ENCODE measurements at regions not wholly inside any gene's neighbourhood (a gene's known extent, or its start where the extent isn't known, plus 50 kb on each side); places are given as distances from the start of the nearest gene placed in this dataset.

DNA sequence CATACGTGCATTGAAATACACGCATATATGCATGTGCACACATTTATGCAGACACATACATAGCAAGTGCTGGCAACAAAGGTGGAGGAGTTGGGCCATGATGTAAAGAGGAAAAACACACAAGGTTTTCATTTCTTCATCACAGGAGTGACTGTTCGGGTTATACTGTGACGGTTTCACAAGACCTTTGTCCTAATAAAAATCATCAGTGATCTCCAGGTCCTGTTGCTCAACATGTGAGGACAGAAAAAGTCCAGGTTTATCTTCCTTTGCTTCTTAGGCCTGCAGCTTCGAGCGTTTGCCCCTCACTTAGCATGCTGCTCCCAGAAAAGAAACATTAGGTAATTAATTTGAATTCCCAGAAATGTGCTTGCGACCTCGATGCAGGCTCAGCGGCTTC is 1260.0 kb upstream of the TMEM132C start:
- TF ChIP-seq POLR2AphosphoS5 (IDR thresholded peaks at IDR 0.05; ENCODE audit: insufficient read depth, low read depth, low read length) (no peak), EZH2 (IDR thresholded peaks at IDR 0.05; ENCODE audit: borderline replicate concordance, low read depth, low read length, severe bottlenecking) (no peak)
- intact Hi-C loops (cut with micrococcal nuclease) (no loop called here), dilution Hi-C loops (cut with MboI; ENCODE audit: extremely low pct_ligation_motif_present, low sequenced_read_pairs) (no loop called here)
- no peaks in the 10 kb centered on the region for H3K27me3 ChIP-seq (ENCODE audit: control insufficient read depth in 2 of 2, insufficient read depth in 2 of 2, low read length in 2 of 2)
- no peak for DNase-seq (ENCODE audit: low read depth, low spot score)
- no peaks in the 10 kb centered on the region for H3K9me3 ChIP-seq (replicated peaks; ENCODE audit: control insufficient read depth, insufficient read depth, low read length)
- H3K9me1 ChIP-seq (replicated peaks; ENCODE audit: control insufficient read depth, extremely low read depth, insufficient read depth, low read length) = no peaks in the 10 kb centered on the region
- no peak for FAIRE-seq
- H2AFZ ChIP-seq (ENCODE audit: low read depth, low read length) = no peak overlapping the region
- ChIA-PET POLR2A (no interaction called here), CTCF (no interaction called here)
- H4K20me1 ChIP-seq (replicated peaks; ENCODE audit: control insufficient read depth, extremely low read depth, insufficient read depth, low read length) = no peaks in the 10 kb centered on the region
- H3K79me2 ChIP-seq (ENCODE audit: control insufficient read depth, insufficient read depth, low read length) = no peaks in the 10 kb centered on the region
- no peaks in the 10 kb centered on the region for H3K36me3 ChIP-seq (ENCODE audit: control insufficient read depth in 2 of 2, extremely low read depth in 1 of 2, insufficient read depth in 2 of 2, low read length in 2 of 2)
- no peak overlapping the region for H3K27ac ChIP-seq (ENCODE audit: insufficient read depth, low read depth, low read length)
- H3K4me3 ChIP-seq (replicated peaks in 1 of 3; ENCODE audit: insufficient read depth in 1 of 3, low read depth in 1 of 3, low read length in 3 of 3) = no peak overlapping the region
- no peak overlapping the region for H3K9ac ChIP-seq (replicated peaks; ENCODE audit: extremely low read depth, insufficient read depth, low read length)
- no TSS peak for BruUV-seq (replicated peaks)
- H3K4me1 ChIP-seq (ENCODE audit: control insufficient read depth, extremely low read depth, insufficient read depth, low read length) = no peaks in the 10 kb centered on the region
- H3K4me2 ChIP-seq (ENCODE audit: insufficient read depth, low read length) = no peak overlapping the region

DNA sequence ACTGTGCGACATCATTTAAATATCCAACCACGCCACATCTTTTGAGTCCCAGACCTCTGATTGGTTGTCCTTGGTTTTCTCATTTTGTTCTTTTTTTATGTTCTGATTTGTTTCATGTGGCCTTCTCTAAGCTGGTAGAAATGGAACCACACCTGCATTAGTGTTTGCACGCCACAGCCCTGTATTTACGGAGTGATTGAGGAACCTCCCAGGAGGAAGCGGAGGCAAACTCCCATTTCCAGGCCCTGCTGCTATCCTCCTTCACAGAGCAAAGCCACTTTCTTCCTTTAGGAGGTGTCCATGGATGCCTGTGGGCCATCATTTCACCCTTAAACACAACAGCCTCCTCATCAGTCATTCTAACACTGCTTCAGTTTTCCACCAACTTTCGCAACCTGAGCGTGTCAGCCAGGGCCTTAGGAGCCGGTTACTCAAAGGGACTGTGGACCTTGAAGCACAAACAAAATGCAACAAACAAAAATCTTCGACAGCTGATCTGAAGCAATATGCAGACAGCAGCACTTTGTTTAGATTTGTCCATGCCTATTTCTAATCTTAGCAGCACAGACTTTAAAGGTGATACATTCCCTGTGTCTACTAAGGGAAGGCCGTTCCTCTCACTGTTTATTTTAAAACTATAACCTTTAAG is 1258.1 kb upstream of the TMEM132C start:
- no peak overlapping the region for H3K27ac ChIP-seq (ENCODE audit: insufficient read depth, low read depth, low read length)
- H3K4me3 ChIP-seq (replicated peaks in 1 of 3; ENCODE audit: insufficient read depth in 1 of 3, low read depth in 1 of 3, low read length in 3 of 3) = no peak overlapping the region
- no peak overlapping the region for H3K4me2 ChIP-seq (ENCODE audit: insufficient read depth, low read length)
- dilution Hi-C loops (cut with MboI; ENCODE audit: extremely low pct_ligation_motif_present, low sequenced_read_pairs) = no loop called here
- H3K9ac ChIP-seq (replicated peaks; ENCODE audit: extremely low read depth, insufficient read depth, low read length) = no peak overlapping the region
- ChIA-PET POLR2A (no interaction called here), CTCF (no interaction called here)
- FAIRE-seq = no peak
- no peaks in the 10 kb centered on the region for H3K36me3 ChIP-seq (ENCODE audit: control insufficient read depth in 2 of 2, extremely low read depth in 1 of 2, insufficient read depth in 2 of 2, low read length in 2 of 2)
- no peaks in the 10 kb centered on the region for H3K9me3 ChIP-seq (replicated peaks; ENCODE audit: control insufficient read depth, insufficient read depth, low read length)
- H3K4me1 ChIP-seq (ENCODE audit: control insufficient read depth, extremely low read depth, insufficient read depth, low read length) = no peaks in the 10 kb centered on the region
- no peaks in the 10 kb centered on the region for H3K9me1 ChIP-seq (replicated peaks; ENCODE audit: control insufficient read depth, extremely low read depth, insufficient read depth, low read length)
- intact Hi-C loops (cut with micrococcal nuclease) = no loop called here
- no peak overlapping the region for H2AFZ ChIP-seq (ENCODE audit: low read depth, low read length)
- TF ChIP-seq, protein P1, sequence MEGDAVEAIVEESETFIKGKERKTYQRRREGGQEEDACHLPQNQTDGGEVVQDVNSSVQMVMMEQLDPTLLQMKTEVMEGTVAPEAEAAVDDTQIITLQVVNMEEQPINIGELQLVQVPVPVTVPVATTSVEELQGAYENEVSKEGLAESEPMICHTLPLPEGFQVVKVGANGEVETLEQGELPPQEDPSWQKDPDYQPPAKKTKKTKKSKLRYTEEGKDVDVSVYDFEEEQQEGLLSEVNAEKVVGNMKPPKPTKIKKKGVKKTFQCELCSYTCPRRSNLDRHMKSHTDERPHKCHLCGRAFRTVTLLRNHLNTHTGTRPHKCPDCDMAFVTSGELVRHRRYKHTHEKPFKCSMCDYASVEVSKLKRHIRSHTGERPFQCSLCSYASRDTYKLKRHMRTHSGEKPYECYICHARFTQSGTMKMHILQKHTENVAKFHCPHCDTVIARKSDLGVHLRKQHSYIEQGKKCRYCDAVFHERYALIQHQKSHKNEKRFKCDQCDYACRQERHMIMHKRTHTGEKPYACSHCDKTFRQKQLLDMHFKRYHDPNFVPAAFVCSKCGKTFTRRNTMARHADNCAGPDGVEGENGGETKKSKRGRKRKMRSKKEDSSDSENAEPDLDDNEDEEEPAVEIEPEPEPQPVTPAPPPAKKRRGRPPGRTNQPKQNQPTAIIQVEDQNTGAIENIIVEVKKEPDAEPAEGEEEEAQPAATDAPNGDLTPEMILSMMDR (IDR thresholded peaks at IDR 0.05; ENCODE audit: extremely low read depth in 1 of 2, insufficient read depth in 1 of 2, low read depth in 1 of 2, low read length in 2 of 2) = no peak
- H3K27me3 ChIP-seq (ENCODE audit: control insufficient read depth in 2 of 2, insufficient read depth in 2 of 2, low read length in 2 of 2) = no peaks in the 10 kb centered on the region
- BruUV-seq (replicated peaks) = no TSS peak
- DNase-seq (ENCODE audit: low read depth, low spot score) = no peak
- H4K20me1 ChIP-seq (replicated peaks; ENCODE audit: control insufficient read depth, extremely low read depth, insufficient read depth, low read length) = no peaks in the 10 kb centered on the region
- H3K79me2 ChIP-seq (ENCODE audit: control insufficient read depth, insufficient read depth, low read length) = no peaks in the 10 kb centered on the region

Measured in endothelial cell of umbilical vein (primary cell).